ENCODE measurements at regions not wholly inside any gene's neighbourhood (a gene's known extent, or its start where the extent isn't known, plus 50 kb on each side); places are given as distances from the start of the nearest gene placed in this dataset.

GRCh38 chr1:58890113-58890512 is 106.3 kb upstream of the JUN start:
- no peak for TF ChIP-seq CTCF (IDR thresholded peaks at IDR 0.05; ENCODE audit: low read depth, low read length)
- TF ChIP-seq MAX (IDR thresholded peaks at IDR 0.05; ENCODE audit: low read depth, low read length), result no peak
- no peak for TF ChIP-seq MYC (IDR thresholded peaks at IDR 0.05; ENCODE audit: low read depth, low read length)
- DNase-seq (ENCODE audit: low read depth), result no peak
- no peak overlapping the region for H3K4me3 ChIP-seq (ENCODE audit: low read depth, low read length)

- DNase-seq (ENCODE audit: low read depth), result no peak
- no peak overlapping the region for H3K4me3 ChIP-seq (ENCODE audit: low read depth, low read length)
- TF ChIP-seq POLR2A (IDR thresholded peaks at IDR 0.05; ENCODE audit: extremely low read depth, insufficient read length) (no peak), MAX (IDR thresholded peaks at IDR 0.05; ENCODE audit: low read depth, low read length) (no peak), MYC (IDR thresholded peaks at IDR 0.05; ENCODE audit: low read depth, low read length) (no peak), CTCF (IDR thresholded peaks at IDR 0.05; ENCODE audit: low read depth, low read length) (no peak)
Measured at GRCh38 chr1:58890609-58891008, 106.8 kb upstream of the JUN start.

GRCh38 chr1:58891347-58891746 is 107.5 kb upstream of the JUN start:
- no peak for DNase-seq (ENCODE audit: low read depth)
- no peak overlapping the region for H3K4me3 ChIP-seq (ENCODE audit: low read depth, low read length)
- TF ChIP-seq MYC (IDR thresholded peaks at IDR 0.05; ENCODE audit: low read depth, low read length) (no peak), CTCF (IDR thresholded peaks at IDR 0.05; ENCODE audit: low read depth, low read length) (no peak), POLR2A (IDR thresholded peaks at IDR 0.05; ENCODE audit: extremely low read depth, insufficient read length) (no peak), MAX (IDR thresholded peaks at IDR 0.05; ENCODE audit: low read depth, low read length) (no peak)

- TF ChIP-seq POLR2A (IDR thresholded peaks at IDR 0.05; ENCODE audit: extremely low read depth, insufficient read length), result no peak
- no peak for TF ChIP-seq MYC (IDR thresholded peaks at IDR 0.05; ENCODE audit: low read depth, low read length)
- TF ChIP-seq CTCF (IDR thresholded peaks at IDR 0.05; ENCODE audit: low read depth, low read length), result no peak
- TF ChIP-seq MAX (IDR thresholded peaks at IDR 0.05; ENCODE audit: low read depth, low read length), result no peak
- no peak for DNase-seq (ENCODE audit: low read depth)
- no peak overlapping the region for H3K4me3 ChIP-seq (ENCODE audit: low read depth, low read length)
Measured at GRCh38 chr1:58893257-58893869, 109.5 kb upstream of the JUN start.

GRCh38 chr1:58895082-58895481 is 111.2 kb upstream of the JUN start:
- DNase-seq (ENCODE audit: low read depth), result peak; percentile 65

More at GRCh38 chr1:58895082-58895481, 111.2 kb upstream of the JUN start:
- H3K4me3 ChIP-seq (ENCODE audit: low read depth, low read length), result no peak overlapping the region
- TF ChIP-seq CTCF (IDR thresholded peaks at IDR 0.05; ENCODE audit: low read depth, low read length) (no peak), POLR2A (IDR thresholded peaks at IDR 0.05; ENCODE audit: extremely low read depth, insufficient read length) (no peak), MYC (IDR thresholded peaks at IDR 0.05; ENCODE audit: low read depth, low read length) (no peak), MAX (IDR thresholded peaks at IDR 0.05; ENCODE audit: low read depth, low read length) (no peak)

All from NB4 (cell line).